Epithelial cell of proximal tubule (primary cell): ENCODE measurements at regions not wholly inside any gene's neighbourhood (a gene's known extent, or its start where the extent isn't known, plus 50 kb on each side); places are given as distances from the start of the nearest gene placed in this dataset.

Source experiments
- DNase-seq: peaks from one replicate; pipeline ENCODE4 v3.0.0-alpha.2; 2011; ENCODE audit warnings: low read depth
- H3K4me3 ChIP-seq: 2 replicates; pipeline ENCODE4 v1.5.1; 2011; ENCODE audit warnings: low read depth, mild to moderate bottlenecking, low read length
- CTCF ChIP-seq: conservative IDR thresholded peaks from 2 replicates; pipeline ENCODE4 v1.5.1; 2012; ENCODE audit warnings: low read depth, mild to moderate bottlenecking, low read length

DNA sequence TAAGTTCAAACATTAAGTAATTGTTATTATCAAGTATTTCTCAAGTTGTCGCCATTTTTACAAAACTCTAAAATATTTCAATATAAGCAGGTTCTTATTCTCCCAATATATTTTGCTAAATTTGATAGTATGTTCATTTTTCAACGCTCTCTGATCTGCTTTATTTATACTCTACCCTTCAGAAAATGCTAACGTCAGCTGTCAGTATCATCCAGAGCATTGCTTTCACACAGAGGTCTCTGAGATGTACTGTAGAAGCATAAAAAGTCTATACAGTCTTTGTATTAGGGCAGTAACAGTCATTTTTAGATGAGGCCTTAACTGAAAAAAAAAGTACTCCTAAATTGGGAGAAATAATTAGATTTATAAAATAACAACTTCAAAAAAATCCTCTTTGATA is 533.1 kb upstream of the LRFN5 start:
- H3K4me3 ChIP-seq = no peak overlapping the region
- TF ChIP-seq CTCF = no peak
- DNase-seq = no peak

- no peak for TF ChIP-seq CTCF
- no peak overlapping the region for H3K4me3 ChIP-seq
- DNase-seq = no peak
Measured at GRCh38 chr14:41072776-41073175, 533.9 kb upstream of the LRFN5 start.

DNA sequence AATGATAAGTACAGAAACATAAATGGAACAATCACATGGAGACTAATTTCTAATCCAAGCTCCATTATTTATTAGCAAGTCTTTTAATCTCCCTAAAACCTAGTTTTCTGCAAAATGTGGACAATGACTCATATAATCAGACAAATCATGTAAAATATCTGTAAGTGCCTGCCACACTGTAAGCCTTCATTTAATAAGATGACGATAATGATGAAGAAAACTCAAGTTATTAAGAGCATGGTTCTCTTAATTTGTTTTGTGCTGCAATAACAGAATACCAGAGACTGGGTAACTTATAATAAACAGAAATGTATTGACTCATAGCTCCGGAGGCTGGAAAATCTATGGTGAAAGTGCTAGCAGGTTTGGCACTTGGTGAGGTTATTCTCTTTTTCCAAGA is 535.3 kb upstream of the LRFN5 start:
- no peak for TF ChIP-seq CTCF
- H3K4me3 ChIP-seq = no peak overlapping the region
- no peak for DNase-seq

DNA sequence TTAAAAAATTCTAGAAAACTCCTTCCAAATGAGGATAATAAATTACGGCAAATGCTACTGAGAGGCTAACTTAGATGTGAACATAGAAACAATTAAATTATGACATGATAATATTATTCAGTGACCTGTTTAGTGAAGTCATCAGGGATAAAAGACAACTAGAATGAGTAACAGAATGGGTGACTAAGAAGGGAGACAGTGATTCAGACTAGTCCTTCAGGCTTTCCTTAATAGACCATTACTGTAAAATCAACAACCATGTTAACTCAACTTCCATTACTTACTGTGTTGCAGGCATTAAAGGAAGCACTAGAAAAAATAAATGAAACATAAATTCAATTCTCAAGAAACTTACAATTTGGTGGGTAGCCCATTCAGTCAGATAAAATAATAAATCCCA is 543.9 kb upstream of the LRFN5 start:
- DNase-seq = peak; percentile 42
- no peak for TF ChIP-seq CTCF
- no peak overlapping the region for H3K4me3 ChIP-seq

- DNase-seq = no peak
- no peak overlapping the region for H3K4me3 ChIP-seq
- TF ChIP-seq CTCF = no peak
Measured at GRCh38 chr14:41055589-41055988, 551.1 kb upstream of the LRFN5 start.

GRCh38 chr14:41051801-41052200 is 554.9 kb upstream of the LRFN5 start:
- no peak overlapping the region for H3K4me3 ChIP-seq
- no peak for DNase-seq
- no peak for TF ChIP-seq CTCF

GRCh38 chr14:41047763-41048162 is 558.9 kb upstream of the LRFN5 start:
- H3K4me3 ChIP-seq = no peak overlapping the region
- TF ChIP-seq CTCF = no peak
- no peak for DNase-seq
